ENCODE measurements at regions not wholly inside any gene's neighbourhood (a gene's known extent, or its start where the extent isn't known, plus 50 kb on each side); places are given as distances from the start of the nearest gene placed in this dataset.
"Not testable (repeated sequence)": the region's sequence is repeated elsewhere in the genome, so short reads cannot be mapped to it uniquely, and the experiment has no call there.

DNA sequence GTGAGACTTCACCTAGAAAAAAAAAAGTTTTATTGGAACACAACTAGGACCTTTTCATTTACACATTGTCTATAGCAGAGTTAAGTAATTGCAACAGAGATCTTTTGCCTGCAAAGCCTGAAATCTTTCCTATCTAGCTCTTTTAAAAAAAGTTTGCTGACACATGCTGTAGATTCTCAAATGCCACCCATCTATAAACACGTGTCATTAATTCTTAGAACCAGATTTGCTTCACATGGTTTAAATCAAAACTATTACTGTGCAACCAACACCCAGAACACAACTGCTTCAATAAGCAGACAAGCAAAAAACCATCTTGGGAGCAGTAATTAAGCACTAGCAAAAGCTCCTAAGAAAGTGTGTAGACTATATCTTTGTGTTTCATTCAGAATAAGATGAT is 55.0 kb downstream of the OXSM start:
- DNase-seq: no peak

DNA sequence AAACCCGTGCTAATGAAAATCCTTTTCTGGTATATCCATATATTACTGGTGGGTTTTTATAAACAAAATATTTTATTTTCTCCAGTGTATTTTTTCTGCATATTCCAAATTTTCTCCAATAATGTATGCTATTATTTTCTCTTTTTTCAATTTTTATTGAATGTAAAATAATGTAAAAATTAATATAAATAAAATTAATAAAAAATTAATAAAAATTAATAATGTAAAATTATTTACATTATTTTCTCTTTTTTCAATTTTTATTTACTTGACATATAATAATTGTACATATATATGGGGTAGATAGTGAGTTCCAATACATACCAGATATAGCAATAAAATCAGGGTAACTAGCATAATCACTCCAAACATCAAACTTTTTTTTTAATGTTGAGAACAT is 56.4 kb downstream of the OXSM start:
- no peak for DNase-seq

DNA sequence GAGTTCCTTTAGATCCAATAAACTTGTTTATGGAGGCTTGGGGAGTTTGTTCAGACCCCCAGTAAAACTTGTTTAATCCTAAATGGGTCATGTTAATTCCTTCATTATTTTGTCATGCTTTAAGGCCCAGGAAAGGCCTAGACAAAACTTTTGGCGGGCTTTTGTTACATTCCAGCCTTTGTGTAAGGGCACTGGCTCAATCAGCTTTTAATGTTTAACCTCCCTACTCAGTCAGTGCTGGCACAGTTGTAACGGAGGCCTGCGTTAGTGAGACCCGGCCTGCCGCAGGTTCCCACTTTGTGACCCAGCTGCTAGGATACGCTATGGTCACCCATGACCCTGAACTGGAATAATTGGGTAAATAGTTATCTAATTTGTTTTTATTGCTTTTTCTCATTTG is 59.2 kb downstream of the OXSM start:
- no peak for DNase-seq

DNA sequence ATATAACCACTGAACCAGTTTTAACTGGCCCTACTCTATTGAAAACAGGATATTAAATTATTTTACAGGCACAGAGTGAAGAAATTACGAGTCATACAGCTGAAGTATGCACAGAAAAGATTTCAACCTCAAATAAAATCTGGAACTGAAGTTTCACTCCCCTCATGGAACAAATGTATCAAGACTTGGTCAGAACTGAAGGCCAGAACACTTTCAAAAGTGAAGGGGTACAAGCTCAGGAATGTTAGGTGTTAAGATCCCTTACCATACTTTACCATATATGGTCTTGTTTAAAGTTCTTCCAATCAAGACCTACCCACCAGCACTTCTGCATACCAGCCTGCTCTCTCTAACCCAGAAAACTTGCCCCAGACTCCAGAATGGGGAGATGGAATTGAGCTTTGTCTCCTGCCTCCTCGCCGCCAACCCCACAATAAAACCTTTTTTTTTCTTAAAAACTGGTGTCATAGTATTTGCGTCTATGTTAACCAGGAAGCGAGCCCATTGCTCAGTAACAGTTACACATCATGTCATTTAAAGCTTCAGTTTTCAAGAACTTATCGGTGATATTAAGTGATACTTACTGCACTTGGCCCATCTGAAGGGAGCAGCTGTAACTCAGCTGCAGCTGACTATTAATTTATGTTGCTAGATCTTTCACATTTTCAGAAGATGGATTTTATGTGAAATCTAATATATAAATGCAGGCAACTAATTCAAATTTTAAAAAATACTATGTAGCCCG is 59.9 kb downstream of the OXSM start:
- DNase-seq: no peak

DNA sequence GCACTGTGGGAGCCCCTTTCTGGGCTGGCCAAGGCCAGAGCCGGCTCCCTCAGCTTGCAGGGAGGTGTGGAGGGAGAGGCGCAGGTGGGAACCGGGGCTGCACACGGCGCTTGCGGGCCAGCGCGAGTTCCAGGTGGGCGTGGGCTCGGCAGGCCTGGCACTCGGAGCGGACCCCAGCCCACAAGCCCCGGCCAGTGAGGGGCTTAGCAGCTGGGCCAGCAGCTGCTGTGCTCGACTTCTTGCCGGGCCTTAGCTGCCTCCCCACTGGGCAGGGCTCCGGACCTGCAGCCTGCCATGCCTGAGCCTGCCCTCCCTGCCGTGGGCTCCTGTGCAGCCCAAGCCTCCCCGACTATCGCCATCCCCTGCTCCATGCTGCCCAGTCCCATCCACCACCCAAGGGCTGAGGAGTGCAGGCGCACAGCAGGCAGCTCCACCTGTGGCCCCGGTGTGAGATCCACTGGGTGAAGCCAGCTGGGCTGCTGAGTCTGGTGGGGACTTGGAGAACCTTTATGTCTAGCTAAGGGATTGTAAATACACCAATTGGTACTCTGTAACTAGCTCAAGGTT is 61.9 kb downstream of the OXSM start:
- not testable (repeated sequence) for DNase-seq

DNA sequence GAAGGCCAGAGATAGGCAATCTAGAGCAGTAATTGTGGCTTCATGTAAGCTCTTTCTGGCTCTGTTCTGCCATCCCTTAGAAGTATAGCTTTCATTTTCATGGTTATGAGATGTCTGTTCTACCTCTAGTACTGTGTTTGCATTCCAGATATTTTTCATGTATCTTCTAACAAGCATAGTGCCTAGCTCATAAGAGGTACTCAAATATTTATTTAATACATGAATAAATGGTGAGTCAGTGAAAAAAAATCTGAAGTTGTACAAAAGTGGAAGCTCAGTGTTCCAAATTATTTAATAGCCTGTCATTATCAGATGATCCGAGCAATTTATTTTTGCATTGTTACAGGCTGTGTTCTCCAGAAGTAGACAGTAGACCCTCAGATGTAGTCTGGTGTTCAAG is 64.3 kb downstream of the OXSM start:
- no peak for DNase-seq

DNA sequence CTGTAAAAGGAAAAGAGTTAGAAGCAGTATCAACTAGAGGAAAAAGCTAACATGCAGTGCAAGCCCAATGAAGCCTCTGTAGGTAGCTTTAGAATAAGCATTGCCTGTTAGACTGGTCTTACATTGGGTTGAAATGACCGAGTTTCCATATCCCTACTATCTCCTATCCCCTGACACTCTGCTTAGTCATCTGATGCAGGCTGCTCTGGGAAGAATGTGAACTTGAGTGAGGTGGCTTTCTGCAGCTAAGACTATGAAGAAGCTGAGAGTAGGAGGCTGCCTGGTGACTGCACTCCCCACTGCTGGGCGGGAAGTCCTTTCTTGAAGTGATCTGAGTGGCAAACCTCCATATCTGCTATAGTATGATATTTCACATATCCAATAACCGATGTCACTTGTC is 64.7 kb downstream of the OXSM start:
- DNase-seq: no peak

DNA sequence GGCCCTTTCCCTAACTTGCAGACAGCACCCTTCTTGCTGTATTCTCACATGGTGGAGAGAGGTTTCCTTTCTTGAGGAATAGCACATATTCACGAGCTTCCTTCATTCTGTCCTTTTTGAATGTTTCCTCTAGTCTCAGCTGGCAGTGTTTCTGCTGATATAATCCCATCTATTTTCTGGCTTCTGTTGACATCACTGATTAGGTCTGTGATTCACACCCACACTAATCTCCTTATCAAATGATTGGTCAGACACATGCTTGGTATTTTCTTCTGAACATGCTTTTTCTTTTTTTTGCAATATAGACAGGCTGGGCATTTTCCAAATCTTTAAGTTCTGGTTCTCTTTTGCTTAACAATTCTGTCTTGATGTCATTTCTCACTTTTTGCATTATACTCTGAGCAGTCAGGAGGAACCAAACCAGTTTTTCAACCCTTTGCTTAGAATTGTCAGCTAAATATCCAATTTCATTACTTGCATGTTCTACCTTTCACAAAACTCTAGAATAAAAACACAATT is 65.4 kb downstream of the OXSM start:
- DNase-seq: no peak

DNA sequence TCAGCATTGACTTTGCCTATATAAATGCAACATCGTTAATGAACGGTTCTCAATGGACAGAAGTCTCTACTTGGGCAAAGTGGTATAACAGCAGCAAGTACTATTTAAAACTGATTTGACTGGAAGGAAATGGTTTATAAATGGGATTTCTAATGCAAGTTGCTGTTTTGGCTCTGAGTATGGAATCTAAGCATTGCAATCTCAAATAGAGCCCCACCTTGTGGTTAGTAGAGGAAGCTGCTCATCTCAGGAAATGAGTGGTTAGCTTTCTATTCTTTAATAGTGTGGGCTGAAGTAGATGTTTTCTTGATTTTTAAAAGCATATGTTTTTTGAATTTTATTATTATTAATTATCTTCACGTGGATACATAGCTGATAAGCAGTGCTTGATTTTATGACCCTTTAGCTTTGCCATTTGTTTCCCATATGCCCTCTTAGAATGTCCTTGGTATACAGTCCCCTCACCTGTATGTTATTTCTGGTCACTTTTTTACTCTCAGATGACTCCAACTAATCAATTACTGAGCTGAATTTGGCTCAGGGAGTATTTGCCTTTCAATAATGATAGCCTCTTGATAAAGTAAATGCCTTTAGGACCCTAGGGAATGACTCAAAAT is 67.1 kb downstream of the OXSM start:
- DNase-seq: peak; percentile 69

DNA sequence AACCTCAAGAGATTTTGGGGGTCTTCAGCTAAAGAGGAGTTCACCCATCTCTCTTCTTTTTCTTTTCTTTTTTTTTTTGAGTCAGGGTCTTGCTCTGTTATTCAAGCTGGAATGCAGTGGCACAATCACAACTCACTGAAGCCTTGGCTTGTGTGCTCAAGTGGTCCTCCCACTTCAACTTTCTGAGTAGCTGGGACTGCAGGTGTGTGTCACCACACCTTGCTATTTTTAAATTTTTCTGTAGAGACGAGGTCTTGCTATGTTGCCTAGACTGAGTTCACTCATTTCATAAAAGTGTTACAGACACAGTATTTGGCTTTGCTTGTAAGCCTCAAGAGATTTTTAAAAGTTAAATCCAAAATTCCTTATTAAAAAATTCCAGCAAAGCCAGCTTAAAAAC is 71.7 kb downstream of the OXSM start:
- no peak for DNase-seq

DNA sequence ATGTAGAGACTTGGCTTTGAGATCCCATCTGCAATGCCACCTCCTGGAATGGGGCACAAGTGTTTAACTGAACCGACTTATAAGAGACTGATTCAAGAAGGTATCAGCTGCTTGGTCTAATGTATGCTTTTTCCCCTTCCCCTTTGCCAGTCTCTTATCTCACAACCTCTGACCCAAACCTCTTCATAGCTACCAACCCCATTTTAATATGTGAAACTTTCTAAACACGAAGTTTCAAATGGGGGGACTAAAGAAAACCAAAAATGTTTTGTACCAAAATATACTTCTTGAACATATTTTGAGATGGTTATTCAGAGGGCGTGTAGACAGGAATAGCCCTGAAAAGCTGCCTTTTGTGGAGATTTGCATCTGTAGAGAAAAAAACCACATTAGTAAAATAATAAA is 73.1 kb downstream of the OXSM start:
- DNase-seq: no peak

DNA sequence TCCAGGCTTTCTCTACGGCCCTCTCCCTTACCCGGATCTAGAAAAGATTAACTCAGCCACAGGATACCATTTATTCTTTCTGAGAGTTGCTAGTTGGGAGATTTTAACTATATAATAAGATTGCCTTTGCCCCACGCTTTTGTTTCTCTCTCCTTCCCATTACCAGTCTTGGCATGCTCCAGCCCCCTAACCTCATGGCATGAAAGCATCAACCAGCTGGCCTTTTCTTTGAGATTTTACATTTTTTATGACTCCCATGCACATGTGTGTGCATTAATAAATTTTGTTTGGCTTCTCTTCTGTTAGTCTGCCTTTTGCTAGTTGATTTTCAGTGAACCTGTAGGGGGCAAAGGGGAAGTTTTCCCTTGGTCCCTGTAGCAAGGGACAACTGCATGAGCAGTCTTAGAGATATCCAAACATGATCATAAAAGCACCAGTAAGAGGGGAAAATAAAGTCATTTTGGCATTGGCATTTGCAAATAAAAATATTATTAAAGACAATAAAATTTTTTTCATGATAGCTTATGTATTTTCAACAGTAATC is 73.6 kb downstream of the OXSM start:
- no peak for DNase-seq

DNA sequence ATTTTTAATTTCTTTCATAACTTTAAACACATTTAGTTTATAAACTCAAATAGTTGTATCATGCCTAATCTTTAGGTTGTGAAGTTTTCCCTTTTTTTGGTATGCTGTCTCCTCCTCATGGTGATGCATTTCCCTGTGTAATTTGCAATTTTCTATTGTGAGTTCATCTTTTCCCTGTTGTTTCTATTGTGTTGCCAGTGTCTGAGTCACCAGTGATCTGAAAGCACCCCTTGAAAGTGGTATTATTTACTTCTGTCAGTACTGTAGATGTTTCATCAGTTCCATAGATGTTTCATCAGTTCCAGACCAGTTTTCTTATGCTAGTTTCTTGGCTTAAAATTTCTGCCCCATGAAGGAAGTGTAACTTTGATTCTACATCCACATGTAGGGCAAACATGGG is 80.6 kb downstream of the OXSM start:
- DNase-seq: peak; percentile 15

DNA sequence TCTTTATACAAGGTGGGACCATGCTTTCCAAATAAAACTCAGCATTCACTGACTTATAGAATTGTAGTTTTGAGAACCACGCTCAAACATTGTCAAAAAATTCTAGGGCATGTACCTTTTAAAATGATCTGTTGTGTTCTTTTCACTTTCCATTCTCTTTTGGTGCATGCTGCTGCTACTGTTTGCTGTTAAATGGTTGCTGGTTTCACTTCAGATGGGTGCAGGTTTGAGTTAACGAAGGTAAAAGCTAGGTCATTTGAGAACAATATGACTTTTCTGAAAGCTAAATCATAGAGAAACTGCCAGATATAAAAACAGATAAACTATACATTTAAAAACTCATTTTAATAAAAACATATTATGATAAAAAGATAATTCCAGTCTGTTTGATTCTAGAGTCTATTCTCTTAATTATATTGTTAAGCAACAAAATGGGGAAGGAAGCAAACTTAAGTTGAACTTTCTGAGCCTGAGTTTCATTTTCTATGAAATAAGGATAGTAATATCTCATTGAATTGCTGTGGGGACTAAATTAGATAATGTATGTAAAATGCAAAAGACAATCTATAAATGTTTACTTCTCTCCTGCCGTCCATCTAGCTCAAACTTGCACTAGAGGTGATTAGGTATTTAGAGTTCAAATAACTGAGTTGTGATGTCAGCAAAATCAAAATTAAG is 82.4 kb downstream of the OXSM start:
- peak; percentile 3 for DNase-seq

DNA sequence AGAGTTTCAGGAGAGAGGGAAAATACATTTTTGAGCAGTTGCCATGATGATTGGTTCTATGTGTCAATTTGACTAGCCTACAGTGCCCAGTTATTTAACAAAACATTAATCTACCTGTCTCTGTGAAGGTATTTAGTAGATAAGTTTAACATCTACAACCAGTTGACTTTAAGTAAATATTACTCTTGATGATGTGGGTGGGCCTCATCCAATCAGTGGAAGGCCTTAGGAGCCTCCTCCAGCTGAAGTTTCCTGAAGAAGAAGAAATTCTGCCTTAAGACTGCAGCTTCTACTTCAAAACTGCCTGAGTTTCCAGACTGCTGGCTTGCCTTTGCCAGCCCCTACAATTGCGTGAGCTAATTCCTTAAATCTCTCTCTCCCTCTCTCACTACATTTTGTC is 93.6 kb downstream of the OXSM start:
- DNase-seq: no peak

DNA sequence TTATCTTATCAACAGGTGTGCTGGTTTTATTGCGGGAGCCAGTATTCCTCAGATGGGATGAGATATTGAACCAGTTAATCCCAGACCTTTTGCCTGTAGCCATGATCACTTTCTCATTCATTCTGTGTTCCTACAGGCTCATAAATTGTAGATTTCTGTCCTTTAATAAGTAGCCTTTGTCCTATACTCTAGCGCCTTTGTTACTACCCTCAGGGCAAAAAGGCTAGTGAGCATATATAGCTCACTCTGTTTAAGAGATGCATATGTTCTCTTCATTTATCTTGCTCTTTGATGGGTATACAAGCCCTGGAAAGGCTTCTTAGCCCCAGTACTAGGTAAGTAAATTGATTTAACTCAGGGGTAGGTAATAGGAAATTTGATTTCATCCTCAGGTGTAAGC is 95.1 kb downstream of the OXSM start:
- no peak for DNase-seq

DNA sequence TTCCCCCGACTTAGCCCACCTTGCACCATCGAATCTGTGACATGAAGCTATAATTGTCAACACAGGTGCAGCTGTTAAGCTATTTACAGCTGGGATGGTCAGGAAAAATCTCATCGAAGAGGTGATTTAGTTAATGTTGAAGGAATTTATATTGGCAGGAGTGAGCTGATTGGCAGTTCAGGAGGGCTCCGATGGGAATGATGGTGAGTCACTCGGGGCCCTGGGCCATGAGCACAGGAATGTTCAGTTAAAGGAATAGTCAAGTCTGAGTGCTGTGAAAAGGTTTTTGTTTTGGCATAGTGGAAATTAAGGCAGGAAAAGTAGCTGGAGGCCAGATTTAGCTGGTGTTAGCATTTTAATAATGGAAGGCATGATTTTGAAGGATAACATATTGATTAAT is 95.7 kb downstream of the OXSM start:
- DNase-seq: no peak

DNA sequence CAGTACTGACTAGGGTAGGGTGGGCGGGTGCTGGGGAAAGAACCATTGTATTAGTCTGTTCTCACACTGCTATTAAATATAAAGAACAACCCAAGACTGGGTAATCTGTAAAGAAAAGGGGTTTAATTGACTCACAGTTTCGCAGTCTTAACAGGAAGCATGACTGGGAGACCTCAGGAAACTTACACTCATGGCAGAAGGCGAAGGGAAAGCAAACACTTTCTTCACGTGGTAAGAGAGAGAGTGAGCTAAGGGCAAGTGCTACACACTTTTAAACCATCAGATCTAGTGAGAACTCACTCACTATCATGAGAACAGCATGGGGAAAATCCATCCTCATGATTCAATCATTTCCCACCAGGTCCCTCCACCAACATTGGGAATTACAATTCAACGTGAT is 98.0 kb downstream of the OXSM start:
- no peak for DNase-seq

DNA sequence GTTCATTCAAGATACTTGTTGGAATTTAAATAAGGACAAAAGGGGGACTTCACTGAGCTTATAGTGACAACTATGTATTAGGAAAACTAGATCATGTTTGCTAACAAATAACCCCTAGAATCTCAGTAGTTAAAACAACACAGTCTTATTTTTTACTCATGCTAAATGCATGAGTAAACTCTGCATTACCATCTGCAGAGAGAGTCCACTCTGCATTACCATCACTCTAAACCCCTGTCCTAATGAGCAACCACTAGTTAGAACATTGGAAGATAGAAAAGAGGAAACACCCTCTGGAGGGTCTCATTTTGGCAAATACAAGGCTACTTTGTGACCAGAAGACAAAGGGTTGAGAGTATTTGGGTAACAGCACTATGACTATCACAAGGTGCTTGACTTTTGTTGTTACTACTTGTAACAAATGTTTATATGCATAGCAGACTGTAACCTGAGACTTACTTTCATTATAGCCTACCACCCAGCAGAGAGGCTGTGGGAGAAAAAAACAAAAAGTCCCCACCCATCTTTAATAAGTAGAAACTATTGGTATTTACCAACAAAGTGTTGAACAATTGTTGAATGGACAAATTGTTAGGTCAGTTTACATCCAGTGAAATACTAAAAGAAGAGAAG is 99.1 kb downstream of the OXSM start:
- DNase-seq: no peak

DNA sequence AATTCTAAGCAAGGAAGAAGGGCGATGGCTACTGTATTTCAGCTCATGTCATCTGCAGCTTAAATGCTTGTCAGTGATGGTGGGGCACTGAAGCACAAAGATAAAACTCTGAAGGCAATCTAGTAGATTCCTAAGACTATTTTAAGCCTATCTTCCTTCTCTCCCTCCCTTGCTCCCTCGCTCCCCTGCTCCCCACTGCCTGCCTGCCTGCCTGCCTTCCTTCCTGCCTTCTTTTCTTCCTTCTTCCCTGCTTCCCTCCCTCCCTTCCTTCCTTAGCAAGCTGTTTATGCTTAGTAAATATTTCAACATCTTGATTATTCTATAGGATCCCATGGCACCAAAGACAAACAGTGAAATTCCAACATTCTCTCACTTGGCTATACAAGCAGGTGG is 99.6 kb downstream of the OXSM start:
- no peak for DNase-seq

DNA sequence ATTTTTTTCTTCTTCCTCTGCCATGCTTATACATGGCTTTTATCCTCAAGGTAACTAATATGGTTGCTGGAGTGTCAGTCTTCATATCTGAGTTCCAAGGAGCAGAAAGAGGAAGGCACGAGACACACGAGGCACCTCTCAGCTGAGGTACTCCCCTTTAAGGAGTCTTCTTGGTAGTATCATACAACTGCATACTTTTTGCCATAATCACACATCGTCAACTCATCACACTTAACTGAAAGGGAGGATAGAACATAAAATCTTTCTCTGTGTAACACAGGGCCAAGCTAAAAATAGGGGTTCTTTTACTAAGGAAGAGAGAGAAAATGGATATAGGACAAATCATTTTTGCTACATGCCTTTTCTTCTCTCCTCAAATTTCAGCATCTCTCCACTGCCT is 104.2 kb downstream of the OXSM start:
- DNase-seq: no peak

DNA sequence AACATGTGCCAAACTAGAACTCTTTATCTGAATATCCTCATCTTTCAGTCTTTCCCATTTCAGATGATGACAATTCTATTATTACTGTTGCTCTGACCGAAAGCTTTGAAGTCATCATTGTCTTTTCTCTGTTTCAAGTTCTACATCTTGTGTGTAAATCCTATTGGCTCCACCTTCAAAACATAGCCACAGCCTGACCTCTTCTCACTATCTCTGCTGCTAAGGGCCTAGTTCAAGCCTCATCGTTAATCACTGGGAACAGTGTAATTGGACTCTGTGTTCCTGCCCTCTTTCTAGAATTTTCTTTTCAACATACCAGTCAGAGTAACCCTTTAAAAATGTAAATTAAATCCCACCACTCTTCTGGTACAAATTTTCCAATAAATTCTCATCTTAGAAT is 105.1 kb downstream of the OXSM start:
- DNase-seq: no peak

DNA sequence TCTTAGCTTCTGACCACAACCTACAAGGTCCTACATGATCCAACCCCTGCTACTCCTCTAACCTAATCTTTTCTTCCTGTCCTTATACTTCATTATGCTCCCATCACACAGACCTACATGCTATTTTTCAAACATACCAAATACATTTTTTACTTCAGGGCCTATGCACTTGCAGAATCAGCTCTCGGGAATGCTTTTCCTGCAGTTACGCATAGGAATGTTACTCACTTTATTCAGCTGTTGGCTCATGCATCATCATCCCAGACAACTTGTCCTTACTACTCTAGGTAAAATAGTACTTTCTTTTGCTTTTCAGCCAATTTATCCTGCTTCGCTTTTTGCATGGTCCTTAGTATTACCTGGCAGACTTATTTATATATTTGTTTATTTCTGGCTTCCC is 105.6 kb downstream of the OXSM start:
- no peak for DNase-seq
